ENCODE measurements at regions not wholly inside any gene's neighbourhood (a gene's known extent, or its start where the extent isn't known, plus 50 kb on each side); places are given as distances from the start of the nearest gene placed in this dataset.

DNA sequence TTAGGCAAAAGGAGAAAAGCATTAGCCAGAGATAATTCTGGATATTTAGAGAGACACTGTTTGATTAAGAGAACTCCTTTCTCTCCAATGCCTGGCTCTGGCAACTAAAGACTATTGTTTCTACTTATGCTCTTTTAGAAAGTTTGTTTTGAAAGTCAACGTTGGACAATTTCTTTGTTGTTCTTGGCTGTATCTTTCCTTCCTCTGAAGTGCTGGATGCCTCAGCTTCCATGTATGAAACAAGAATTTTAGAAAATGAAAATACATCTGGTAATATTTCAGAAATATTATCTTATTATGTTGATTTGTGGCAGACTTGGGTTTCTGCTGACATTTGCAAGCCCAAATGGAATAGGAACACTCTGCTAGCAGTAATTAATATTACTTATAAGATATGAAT, 382.6 kb downstream of the SNAPC1 start:
- TF ChIP-seq, protein P1, sequence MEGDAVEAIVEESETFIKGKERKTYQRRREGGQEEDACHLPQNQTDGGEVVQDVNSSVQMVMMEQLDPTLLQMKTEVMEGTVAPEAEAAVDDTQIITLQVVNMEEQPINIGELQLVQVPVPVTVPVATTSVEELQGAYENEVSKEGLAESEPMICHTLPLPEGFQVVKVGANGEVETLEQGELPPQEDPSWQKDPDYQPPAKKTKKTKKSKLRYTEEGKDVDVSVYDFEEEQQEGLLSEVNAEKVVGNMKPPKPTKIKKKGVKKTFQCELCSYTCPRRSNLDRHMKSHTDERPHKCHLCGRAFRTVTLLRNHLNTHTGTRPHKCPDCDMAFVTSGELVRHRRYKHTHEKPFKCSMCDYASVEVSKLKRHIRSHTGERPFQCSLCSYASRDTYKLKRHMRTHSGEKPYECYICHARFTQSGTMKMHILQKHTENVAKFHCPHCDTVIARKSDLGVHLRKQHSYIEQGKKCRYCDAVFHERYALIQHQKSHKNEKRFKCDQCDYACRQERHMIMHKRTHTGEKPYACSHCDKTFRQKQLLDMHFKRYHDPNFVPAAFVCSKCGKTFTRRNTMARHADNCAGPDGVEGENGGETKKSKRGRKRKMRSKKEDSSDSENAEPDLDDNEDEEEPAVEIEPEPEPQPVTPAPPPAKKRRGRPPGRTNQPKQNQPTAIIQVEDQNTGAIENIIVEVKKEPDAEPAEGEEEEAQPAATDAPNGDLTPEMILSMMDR (conservative IDR thresholded peaks at IDR 0.05; ENCODE audit: low read depth): no peak
- ChIA-PET POLR2A (ENCODE audit: low non-redundant PET) (no interaction called here), CTCF (no interaction called here)
- no peak overlapping the region for H3K27ac ChIP-seq
- DNase-seq (ENCODE audit: low spot score): no peak

DNA sequence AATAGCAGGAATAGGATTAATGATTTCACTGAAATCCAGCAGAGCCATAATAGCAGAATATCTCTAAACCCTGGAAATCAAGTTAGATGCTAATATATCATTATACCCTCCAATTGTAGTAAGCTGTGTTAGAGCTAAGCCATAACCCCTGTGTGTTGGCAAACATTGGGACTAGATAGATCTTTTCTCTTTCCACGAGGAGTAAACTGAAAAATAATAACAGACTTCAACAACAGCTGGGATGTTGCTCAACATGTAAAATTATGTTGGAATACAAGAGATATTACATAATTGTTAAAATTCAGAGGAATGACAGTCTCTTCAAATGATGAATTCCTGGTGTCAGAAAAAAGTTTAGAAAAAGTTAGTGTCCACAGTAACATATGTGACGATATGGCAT, 383.8 kb downstream of the SNAPC1 start:
- TF ChIP-seq, protein P1 (conservative IDR thresholded peaks at IDR 0.05; ENCODE audit: low read depth): no peak
- CTCF ChIA-PET: interaction anchor here (0.7 kb wide), 2 partner anchors 163 to 1028 kb away, joined by 4 read pairs; no protein-coding TSS in a partner anchor
- H3K27ac ChIP-seq: no peak overlapping the region

DNA sequence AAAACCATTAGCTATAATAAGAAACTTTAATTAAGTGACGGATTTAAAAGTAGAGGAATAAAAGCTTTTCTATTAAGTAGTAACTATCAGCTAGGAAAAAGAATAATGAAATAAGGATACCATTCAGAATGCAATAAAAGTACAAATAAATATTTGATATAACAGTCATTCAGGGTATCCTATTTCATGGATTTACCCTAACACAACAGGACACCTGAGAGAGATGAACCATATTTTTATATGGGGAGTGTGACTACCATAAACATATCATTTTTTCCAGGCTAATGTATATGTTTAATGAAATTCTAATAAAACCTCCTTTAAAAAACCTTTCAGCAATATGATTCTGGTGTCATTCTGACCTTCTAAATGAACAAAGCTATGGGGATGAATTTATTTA, 393.8 kb downstream of the SNAPC1 start:
- DNase-seq (ENCODE audit: low spot score): no peak
- no peak overlapping the region for H3K27ac ChIP-seq
- ChIA-PET POLR2A (ENCODE audit: low non-redundant PET) (no interaction called here), CTCF (no interaction called here)
- TF ChIP-seq, protein P1 (conservative IDR thresholded peaks at IDR 0.05; ENCODE audit: low read depth): no peak

More for the DNA sequence above, 383.8 kb downstream of the SNAPC1 start:
- no peak for DNase-seq (ENCODE audit: low spot score)
- POLR2A ChIA-PET (ENCODE audit: low non-redundant PET): interaction anchor here (0.6 kb wide), 1 partner anchor 1611 kb away, joined by 9 read pairs; no protein-coding TSS in a partner anchor

DNA sequence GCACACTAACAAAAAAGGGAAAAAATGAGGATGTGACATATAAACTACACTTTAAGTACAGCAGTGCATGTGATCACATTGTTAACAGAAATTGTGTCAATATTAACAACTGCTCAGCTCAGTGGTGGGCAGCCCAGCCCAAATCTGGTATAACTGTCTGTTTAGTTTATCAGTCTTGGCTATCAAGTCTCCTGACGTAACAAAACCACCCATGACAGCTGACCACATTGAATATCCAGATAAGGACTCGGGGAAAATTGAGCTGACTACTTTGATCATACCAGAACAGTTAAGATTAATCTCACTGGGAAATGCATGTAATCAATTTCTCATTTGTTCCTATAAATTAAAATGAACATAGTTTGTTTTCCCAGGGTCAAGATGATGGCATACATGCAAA, 396.6 kb downstream of the SNAPC1 start:
- H3K27ac ChIP-seq: no peak overlapping the region
- TF ChIP-seq, protein P1 (conservative IDR thresholded peaks at IDR 0.05; ENCODE audit: low read depth): no peak
- no peak for DNase-seq (ENCODE audit: low spot score)
- POLR2A ChIA-PET (ENCODE audit: low non-redundant PET): no interaction called here
- CTCF ChIA-PET: no interaction called here

DNA sequence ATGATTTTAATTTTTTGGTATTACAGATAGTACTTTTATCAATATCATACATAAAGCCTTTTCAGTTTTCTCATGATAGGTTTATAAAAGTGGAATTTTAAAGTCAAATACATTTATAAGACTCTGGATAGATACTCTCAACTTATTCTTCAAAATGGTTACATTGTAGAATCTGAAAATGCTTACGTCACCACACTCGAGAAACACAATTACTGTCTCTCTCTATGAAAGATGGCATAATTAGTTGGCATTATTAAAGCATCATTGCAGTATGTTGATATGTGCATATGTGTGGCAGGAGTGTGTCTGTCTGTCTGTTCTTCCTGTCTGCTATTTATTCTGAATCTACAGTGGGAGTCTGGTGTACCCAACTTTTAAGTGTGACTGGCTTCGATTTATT, 397.1 kb downstream of the SNAPC1 start:
- H3K27ac ChIP-seq: no peak overlapping the region
- TF ChIP-seq, protein P1 (conservative IDR thresholded peaks at IDR 0.05; ENCODE audit: low read depth): no peak
- DNase-seq (ENCODE audit: low spot score): no peak
- POLR2A ChIA-PET (ENCODE audit: low non-redundant PET): no interaction called here
- CTCF ChIA-PET: no interaction called here

DNA sequence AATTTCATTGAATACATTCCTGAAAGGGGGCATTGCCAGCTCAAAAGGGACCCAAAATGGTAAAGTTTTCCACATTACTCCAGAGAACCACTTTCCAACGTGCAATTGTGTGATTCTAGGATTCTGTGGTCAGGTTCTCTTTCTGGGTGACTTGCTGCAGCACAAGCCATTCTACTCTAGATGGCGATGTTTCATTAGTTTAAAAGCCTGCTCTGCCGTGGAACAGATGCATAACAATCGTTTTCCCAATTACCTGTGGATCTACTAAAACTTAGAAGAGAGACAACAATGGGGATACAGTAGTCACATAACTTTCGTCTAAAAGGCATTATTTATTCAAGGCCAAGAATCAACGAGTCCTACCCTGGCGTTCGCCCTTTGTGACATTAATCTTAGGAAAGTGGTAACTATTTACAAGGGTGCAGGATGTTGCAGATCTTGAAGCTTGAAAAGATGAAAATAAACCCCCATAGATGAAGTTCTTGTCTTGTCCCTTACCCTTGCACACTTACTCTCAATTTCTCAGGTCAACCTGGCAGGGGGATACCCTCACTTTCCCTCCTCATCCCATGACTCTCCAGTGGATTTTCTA, 400.9 kb downstream of the SNAPC1 start:
- TF ChIP-seq, protein P1 (conservative IDR thresholded peaks at IDR 0.05; ENCODE audit: low read depth): peak; percentile 84
- CTCF ChIA-PET: interaction anchor here (0.5 to 0.7 kb wide), 2 partner anchors 578 to 1148 kb away, joined by 3 read pairs; no protein-coding TSS in a partner anchor
- no peak overlapping the region for H3K27ac ChIP-seq
- peak; percentile 68 for DNase-seq (ENCODE audit: low spot score)
- POLR2A ChIA-PET (ENCODE audit: low non-redundant PET): interaction anchor here (0.5 kb wide), 1 partner anchor 649 kb away, joined by 6 read pairs; no protein-coding TSS in a partner anchor

All from RWPE1 (cell line).